ENCODE measurements at regions not wholly inside any gene's neighbourhood (a gene's known extent, or its start where the extent isn't known, plus 50 kb on each side); places are given as distances from the start of the nearest gene placed in this dataset.
"Not testable (repeated sequence)": the region's sequence is repeated elsewhere in the genome, so short reads cannot be mapped to it uniquely, and the experiment has no call there.

DNA sequence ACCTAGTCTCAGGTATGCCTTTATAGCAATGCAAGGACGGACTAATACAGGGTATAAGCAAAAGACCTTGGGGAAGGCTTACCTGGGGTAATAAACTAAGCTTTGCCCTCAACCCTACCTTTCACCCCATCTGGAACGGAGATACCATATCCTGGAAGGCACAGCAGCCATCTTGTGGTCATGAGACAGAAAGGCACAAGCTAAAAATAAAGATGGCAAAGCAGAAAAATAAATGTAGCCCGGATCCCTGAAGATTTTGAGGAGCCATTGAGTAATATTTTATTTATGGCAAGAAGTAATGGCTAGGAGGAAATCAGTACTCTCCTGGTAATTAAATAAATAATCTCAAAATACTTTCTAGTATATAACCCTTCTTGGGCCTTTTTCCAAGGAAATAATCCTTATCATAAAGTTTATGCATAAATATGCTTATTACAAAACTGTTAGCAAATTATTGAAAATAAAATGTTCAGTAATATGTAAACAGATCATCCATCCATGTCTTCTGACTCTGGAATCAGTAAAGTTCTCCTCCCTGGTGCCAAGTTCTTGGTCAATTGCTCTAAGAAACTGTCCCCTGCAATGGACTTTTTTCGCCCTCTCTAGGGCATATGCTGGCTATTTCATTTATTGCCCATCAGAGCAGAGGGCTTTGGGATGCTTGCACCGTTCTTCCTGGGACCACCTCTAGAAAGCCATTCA, 198.7 kb downstream of the SPP2 start:
- DNase-seq (ENCODE audit: low read depth): no peak

DNA sequence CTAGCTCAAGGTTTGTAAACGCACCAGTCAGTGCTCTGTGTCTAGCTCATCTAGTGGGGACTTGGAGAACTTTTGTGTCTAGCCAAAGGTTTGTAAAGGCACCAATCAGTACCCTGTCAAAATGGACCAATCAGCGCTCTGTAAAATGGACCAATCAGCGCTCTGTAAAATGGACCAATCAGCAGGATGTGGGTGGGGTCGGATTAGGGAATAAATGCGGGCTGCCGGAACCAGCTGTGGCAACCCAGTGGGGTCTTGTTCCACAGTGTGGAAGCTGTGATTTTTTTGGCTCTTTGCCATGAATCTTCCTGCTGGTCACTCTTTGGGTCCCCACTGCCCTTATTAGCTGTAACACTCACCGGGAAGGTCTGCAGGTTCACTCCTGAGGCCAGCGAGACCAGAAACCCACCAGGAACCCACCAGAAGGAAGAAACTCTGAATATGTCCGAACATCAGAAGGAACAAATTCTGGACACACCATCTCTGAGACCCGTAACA, 197.8 kb downstream of the SPP2 start:
- not testable (repeated sequence) for DNase-seq (ENCODE audit: low read depth)

GRCh38 chr2:234247453-234248180, 197.1 kb downstream of the SPP2 start:
- DNase-seq (ENCODE audit: low read depth): no peak

DNA sequence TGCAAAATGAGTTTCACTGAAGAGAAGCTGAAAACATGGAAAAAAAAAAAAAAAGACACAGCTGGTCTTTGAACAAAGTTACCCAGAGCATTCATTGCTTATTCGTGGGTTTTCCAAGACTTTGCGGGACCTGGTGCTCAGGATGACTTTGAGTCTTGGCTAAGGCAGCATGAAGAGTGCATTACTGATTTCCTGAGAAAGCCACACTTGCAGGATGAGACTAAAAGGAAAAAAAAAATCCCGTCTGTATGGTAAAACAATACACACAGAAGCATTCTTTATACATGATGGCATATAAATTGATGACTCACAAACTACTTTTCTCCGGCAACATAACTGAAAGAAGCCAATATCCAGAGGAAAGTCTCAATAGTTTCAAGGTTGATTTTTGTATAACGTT, 195.4 kb downstream of the SPP2 start:
- DNase-seq (ENCODE audit: low read depth): no peak

- DNase-seq (ENCODE audit: low read depth): no peak
Observed at GRCh38 chr2:234243871-234244565, 193.5 kb downstream of the SPP2 start.

- DNase-seq (ENCODE audit: low read depth): no peak
Observed at GRCh38 chr2:234242459-234242836, 191.9 kb downstream of the SPP2 start.

- no peak for DNase-seq (ENCODE audit: low read depth)
Observed at GRCh38 chr2:234241656-234242458, 191.4 kb downstream of the SPP2 start.

DNA sequence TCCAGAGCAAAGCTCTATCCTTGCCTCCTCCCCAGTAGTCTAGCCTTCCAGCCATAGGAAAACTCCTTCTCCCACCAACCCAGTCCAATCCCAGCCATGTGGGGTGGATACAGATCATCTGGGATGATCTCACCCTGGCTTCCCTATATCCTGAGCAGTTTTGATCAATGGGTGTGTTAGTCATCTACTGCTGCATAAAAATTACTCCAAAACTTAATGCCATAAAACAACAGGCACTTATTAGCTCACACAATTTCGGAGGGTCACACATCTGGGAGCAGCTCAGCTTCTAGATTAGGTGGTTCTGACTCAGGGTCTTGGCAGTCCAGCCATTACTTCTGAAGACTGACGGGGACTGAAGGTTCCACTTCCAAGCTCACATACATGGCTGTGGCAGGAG, 190.4 kb downstream of the SPP2 start:
- DNase-seq (ENCODE audit: low read depth): no peak

DNA sequence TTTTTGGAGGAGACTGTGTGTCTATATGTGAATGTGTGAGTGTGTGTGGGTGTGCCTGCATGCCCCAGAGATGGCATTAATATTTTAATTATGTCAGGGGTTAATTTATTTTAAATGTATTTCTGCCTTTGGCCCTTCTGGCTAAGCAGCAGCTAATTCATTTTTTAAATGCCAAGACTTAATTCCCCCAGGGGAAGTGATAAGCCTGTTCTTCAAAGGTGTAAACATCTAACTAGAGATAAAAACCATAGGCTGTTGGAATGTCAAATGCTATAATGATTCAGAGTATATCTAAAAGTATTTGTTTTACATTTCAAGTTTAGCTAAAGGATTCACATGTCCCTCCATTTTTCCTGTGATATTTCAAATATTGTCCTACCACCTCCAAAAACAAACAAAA, 184.7 kb downstream of the SPP2 start:
- no peak for DNase-seq (ENCODE audit: low read depth)

- DNase-seq (ENCODE audit: low read depth): no peak
Observed at GRCh38 chr2:234231460-234231859, 181.0 kb downstream of the SPP2 start.

- DNase-seq (ENCODE audit: low read depth): no peak
Observed at GRCh38 chr2:234219046-234219310, 168.5 kb downstream of the SPP2 start.

DNA sequence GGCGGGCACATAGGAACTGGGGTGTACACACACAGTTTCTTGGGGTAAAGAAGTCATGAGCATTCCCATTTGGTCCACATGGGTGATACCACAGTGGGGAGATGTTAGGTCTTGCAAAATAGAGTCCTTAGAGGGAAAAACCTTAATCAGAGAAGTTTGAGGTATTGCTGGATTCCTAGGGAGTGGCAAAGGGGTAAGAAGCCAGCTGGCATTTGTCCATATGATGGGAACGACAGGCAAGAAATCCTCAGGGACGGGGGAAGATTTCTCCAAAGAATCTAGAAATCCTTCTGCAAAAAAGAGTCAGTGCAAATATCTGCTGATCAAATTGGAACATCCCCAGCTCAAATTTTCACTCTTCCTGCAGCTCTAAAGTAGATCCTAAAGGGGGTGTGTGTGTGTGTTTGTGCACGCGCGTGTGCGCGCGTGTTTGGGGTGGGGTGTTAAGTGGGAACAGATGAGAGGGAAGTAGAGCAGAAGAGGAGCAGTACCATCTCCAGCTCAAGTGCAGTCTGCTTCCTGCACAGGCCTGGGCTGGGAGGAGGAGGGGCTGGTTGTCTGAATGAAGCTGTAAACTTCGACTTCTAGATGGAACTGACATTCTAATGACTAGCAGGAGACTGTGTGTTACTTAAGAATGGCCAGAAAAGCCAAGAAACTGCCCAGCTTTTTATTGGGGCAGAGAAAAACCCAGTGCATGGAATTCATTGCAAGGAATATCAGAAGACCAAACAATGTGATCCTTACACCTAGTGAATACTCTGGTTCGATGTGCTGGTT, 168.0 kb downstream of the SPP2 start:
- no peak for DNase-seq (ENCODE audit: low read depth)

GRCh38 chr2:234212534-234212933, 162.0 kb downstream of the SPP2 start:
- DNase-seq (ENCODE audit: low read depth): no peak

DNA sequence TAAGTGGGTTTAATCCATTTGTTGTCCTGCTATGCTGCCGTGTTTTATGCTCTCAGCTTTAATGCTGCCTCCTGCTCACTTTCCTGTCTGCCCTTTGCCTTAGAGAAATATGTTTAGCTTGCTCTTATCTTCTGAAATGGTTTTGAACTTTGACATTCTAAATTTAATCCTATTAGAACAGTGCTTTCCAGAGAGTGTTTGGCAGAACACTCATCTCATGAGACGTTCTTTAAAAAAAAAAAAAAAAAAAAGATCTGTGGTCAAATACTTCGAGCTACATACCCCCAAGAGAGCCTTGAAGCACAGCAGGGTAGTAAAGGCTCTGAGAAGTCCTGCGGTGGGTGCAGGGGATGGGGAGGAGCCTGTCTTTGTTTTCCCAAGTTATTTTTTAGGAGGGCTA, 161.3 kb downstream of the SPP2 start:
- DNase-seq (ENCODE audit: low read depth): no peak

DNA sequence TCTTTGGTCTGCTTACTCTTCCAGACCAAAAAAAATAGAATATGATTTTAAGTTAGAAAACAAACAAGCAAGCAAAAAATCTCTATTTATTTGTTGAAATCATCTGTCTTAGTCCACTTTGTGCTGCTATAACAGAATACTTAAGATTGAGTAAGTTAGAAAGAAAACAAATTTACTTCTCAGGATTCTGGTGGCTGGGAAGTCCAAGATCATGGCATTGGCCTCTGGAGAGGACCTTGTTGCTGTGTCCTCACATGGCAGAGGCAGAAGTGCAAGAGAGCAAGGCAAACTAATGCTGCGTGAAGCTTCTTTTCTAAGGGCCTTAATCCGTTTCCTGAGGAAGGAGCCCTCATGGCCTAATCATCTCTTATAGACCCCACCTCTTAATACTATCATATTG, 156.2 kb downstream of the SPP2 start:
- no peak for DNase-seq (ENCODE audit: low read depth)

DNA sequence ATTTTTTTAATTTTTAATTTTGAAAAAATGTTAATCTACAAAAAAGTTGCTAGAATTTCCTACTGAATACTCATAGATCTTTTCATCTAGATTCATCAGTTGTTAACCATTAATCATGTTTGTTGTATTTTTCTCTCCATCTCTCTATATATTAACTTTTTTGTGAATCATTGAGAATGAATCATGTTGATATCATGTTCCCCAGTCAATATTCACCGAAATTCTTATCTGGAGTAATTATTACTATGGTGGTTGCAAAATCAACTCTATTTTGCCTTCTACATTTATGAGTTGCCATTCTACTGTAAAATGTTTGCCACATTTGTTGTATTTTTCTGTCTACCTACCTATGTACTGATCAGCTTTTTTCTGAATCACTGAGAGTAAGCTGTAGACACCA, 154.0 kb downstream of the SPP2 start:
- no peak for DNase-seq (ENCODE audit: low read depth)

DNA sequence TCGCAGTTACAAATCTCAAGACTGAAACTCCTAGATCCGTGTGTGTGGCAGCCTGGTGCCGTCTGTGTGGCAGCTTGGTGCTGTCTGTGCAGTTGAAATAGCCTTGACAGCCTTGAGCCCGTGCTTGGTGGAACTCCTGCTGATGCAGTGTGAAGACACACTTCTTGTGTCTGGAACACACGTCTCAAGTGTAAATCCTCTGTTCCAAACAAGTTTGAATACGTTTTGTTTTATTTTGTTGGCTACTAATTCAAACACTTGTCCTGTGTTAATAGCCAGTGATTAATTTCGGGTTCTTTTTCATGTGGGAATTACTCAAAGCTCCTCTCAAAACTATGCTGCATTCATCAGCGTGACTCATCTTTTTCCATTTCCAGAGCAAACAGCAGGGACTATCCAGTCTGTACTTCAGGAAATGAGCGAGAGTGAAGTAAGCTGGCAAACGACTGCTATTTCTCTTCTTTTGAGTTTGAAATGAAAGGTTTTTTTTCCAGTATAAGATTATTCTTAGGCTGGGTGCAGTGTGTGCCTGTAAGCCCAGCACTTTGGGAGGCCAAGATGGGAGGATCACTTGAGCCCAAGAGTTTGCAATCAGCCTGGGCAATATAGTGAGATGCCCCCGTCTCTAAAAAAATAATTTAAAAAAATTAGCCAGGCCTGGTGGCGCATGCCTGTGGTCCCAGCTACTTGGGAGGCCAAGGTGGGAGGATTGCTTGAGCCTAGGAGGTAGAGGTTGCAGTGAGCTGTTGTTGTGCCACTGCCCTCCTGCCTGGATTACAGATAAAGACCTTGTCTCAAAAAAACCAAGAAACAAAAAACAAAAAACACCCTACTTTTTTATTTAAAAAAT, 152.9 kb downstream of the SPP2 start:
- DNase-seq (ENCODE audit: low read depth): no peak

- DNase-seq (ENCODE audit: low read depth): no peak
Observed at GRCh38 chr2:234202601-234203000, 152.1 kb downstream of the SPP2 start.

GRCh38 chr2:234199996-234200395, 149.5 kb downstream of the SPP2 start:
- DNase-seq (ENCODE audit: low read depth): no peak

GRCh38 chr2:234198976-234199375, 148.5 kb downstream of the SPP2 start:
- no peak for DNase-seq (ENCODE audit: low read depth)

DNA sequence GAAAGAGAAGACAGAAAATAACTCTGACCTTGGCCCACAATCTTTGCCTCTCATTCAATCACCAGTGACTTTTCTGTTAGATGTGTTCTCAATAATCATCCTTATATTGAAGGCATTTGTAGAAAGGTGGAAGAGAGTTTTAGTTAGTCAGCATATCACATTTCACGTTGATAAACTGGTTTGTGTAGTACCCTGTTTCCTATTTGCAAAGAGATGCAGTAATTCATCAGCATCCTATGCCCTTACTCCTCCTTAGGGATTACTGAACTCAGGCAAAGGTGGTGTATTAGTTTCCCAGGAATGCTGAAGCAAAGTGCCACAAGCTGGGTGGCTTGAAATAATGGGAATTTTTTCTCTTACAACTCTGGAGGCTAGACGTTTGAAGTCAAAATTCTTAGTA, 145.0 kb downstream of the SPP2 start:
- no peak for DNase-seq (ENCODE audit: low read depth)

All from T follicular helper cell (primary cell).